Fibroblast of pulmonary artery (primary cell): ENCODE measurements at regions not wholly inside any gene's neighbourhood (a gene's known extent, or its start where the extent isn't known, plus 50 kb on each side); places are given as distances from the start of the nearest gene placed in this dataset.

Source experiments
- DNase-seq: peaks from one replicate; pipeline ENCODE4 v3.0.0-alpha.2; 2010; ENCODE audit warnings: low read depth
- H3K4me3 ChIP-seq: replicated peaks from 2 replicates; pipeline ENCODE4 v1.5.1; 2011; ENCODE audit warnings: low read depth, mild to moderate bottlenecking, control low read depth, low read length, moderate library complexity
- TF ChIP-seq, protein P1 (sequence below): IDR thresholded peaks from 2 replicates; pipeline ENCODE4 v1.5.1; 2011; ENCODE audit warnings: mild to moderate bottlenecking, control low read depth, low read length, inconsistent platforms; ENCODE audit errors: missing control alignments

GRCh38 chr2:239669899-239670460 lies 269.2 kb upstream of the HDAC4 start:
- TF ChIP-seq, protein P1, sequence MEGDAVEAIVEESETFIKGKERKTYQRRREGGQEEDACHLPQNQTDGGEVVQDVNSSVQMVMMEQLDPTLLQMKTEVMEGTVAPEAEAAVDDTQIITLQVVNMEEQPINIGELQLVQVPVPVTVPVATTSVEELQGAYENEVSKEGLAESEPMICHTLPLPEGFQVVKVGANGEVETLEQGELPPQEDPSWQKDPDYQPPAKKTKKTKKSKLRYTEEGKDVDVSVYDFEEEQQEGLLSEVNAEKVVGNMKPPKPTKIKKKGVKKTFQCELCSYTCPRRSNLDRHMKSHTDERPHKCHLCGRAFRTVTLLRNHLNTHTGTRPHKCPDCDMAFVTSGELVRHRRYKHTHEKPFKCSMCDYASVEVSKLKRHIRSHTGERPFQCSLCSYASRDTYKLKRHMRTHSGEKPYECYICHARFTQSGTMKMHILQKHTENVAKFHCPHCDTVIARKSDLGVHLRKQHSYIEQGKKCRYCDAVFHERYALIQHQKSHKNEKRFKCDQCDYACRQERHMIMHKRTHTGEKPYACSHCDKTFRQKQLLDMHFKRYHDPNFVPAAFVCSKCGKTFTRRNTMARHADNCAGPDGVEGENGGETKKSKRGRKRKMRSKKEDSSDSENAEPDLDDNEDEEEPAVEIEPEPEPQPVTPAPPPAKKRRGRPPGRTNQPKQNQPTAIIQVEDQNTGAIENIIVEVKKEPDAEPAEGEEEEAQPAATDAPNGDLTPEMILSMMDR = no peak
- H3K4me3 ChIP-seq = no peak overlapping the region
- no peak for DNase-seq

- DNase-seq = no peak
- H3K4me3 ChIP-seq = no peak overlapping the region
- TF ChIP-seq, protein P1 = no peak
These were observed 268.5 kb upstream of the HDAC4 start for GRCh38 chr2:239669181-239669898.

- DNase-seq = no peak
- TF ChIP-seq, protein P1 = no peak
- no peak overlapping the region for H3K4me3 ChIP-seq
These were observed 267.8 kb upstream of the HDAC4 start for GRCh38 chr2:239668651-239669050.

GRCh38 chr2:239668042-239668441 lies 267.2 kb upstream of the HDAC4 start:
- DNase-seq = no peak
- no peak overlapping the region for H3K4me3 ChIP-seq
- TF ChIP-seq, protein P1 = no peak

GRCh38 chr2:239667431-239667985 lies 266.7 kb upstream of the HDAC4 start:
- TF ChIP-seq, protein P1 = no peak
- no peak for DNase-seq
- no peak overlapping the region for H3K4me3 ChIP-seq

GRCh38 chr2:239666855-239667376 lies 266.1 kb upstream of the HDAC4 start:
- TF ChIP-seq, protein P1 = no peak
- H3K4me3 ChIP-seq = no peak overlapping the region
- DNase-seq = no peak
